Naive B cell (primary cell): ENCODE measurements at regions not wholly inside any gene's neighbourhood (a gene's known extent, or its start where the extent isn't known, plus 50 kb on each side); places are given as distances from the start of the nearest gene placed in this dataset.

ENCODE experiments used
- ATAC-seq, 2 donors: fragments of 150-1000 bp; cut with Tn5 transposase; 2 replicates each; pipeline ENCODE4 v1.10.0; 2021; ENCODE audit warnings: low read depth in 2 of 2, mild to moderate bottlenecking in 2 of 2, moderate library complexity in 2 of 2
- DNase-seq: peaks from one replicate; pipeline ENCODE4 v3.0.0; 2022
- H3K27ac Mint-ChIP-seq, 6 donors: one replicate each; pipeline ENCODE4 v1.8.0; 2020 to 2022; ENCODE audit warnings: mild to moderate bottlenecking in 6 of 6, mixed read lengths in 6 of 6, moderate library complexity in 5 of 6, inconsistent platforms in 2 of 6
- H3K27me3 Mint-ChIP-seq, 3 donors: one replicate each; pipeline ENCODE4 v1.8.0; 2021 to 2022; ENCODE audit warnings: mixed read lengths in 3 of 3, mild to moderate bottlenecking in 1 of 3
- H3K36me3 Mint-ChIP-seq, 2 donors: one replicate each; pipeline ENCODE4 v1.8.0; 2020 to 2022; ENCODE audit warnings: mixed read lengths in 2 of 2, inconsistent platforms in 1 of 2, mild to moderate bottlenecking in 1 of 2
- H3K4me1 Mint-ChIP-seq, 3 donors: one replicate each; pipeline ENCODE4 v1.8.0; 2020 to 2022; ENCODE audit warnings: mixed read lengths in 3 of 3, inconsistent platforms in 1 of 3, mild to moderate bottlenecking in 1 of 3, moderate library complexity in 1 of 3
- H3K4me3 Mint-ChIP-seq, 8 donors: one replicate each; pipeline ENCODE4 v1.8.0; 2020 to 2022; ENCODE audit warnings: mild to moderate bottlenecking in 8 of 8, mixed read lengths in 8 of 8, moderate library complexity in 8 of 8, inconsistent platforms in 2 of 8
- H3K9me3 Mint-ChIP-seq, 7 donors: one replicate each; pipeline ENCODE4 v1.8.0; 2020 to 2022; ENCODE audit warnings: mixed read lengths in 7 of 7, mild to moderate bottlenecking in 5 of 7, inconsistent platforms in 2 of 7, moderate library complexity in 1 of 7

GRCh38 chr9:108225149-108225800 is 630.5 kb downstream of the ACTL7B start:
- Mint-ChIP-seq H3K4me1 (no peaks in the 10 kb centered on the region), H3K4me3 (no peak overlapping the region), H3K36me3 (peaks cover 11 to 15% of the 10 kb centered on the region in 2 donors), H3K27ac (no peak overlapping the region), H3K27me3 (peaks cover 0 to 33% (median 14%) of the 10 kb centered on the region in 3 donors), H3K9me3 (peaks cover 5 to 20% (median 17%) of the 10 kb centered on the region in 7 donors)
- ATAC-seq (no peak), DNase-seq (no peak)

- no peak overlapping the region for H3K4me3 Mint-ChIP-seq
- peaks cover 0 to 33% (median 11%) of the 10 kb centered on the region in 3 donors for H3K27me3 Mint-ChIP-seq
- H3K9me3 Mint-ChIP-seq, result peaks cover 4 to 17% (median 14%) of the 10 kb centered on the region in 7 donors
- ATAC-seq (no peak), DNase-seq (no peak)
- peaks cover 11 to 12% of the 10 kb centered on the region in 2 donors for H3K36me3 Mint-ChIP-seq
- no peaks in the 10 kb centered on the region for H3K4me1 Mint-ChIP-seq
- no peak overlapping the region for H3K27ac Mint-ChIP-seq
Measured at GRCh38 chr9:108224716-108225115, 631.1 kb downstream of the ACTL7B start.

- Mint-ChIP-seq H3K4me3 (no peak overlapping the region), H3K4me1 (peaks cover 0 to 5% (median 5%) of the 10 kb centered on the region in 3 donors), H3K27ac (no peak overlapping the region), H3K27me3 (peaks cover 3 to 24% (median 10%) of the 10 kb centered on the region in 3 donors), H3K36me3 (peaks cover 0 to 4% of the 10 kb centered on the region in 2 donors), H3K9me3 (peaks cover 0 to 12% (median 4%) of the 10 kb centered on the region in 7 donors)
- DNase-seq, result no peak
- no peak for ATAC-seq
Measured at GRCh38 chr9:108219664-108220063, 636.1 kb downstream of the ACTL7B start.

- no peak overlapping the region for H3K4me3 Mint-ChIP-seq
- peaks cover 0 to 8% (median 5%) of the 10 kb centered on the region in 7 donors for H3K9me3 Mint-ChIP-seq
- peaks cover 6 to 17% (median 11%) of the 10 kb centered on the region in 3 donors for H3K4me1 Mint-ChIP-seq
Measured at GRCh38 chr9:108217431-108218349, 638.1 kb downstream of the ACTL7B start.

GRCh38 chr9:108213511-108213910 is 642.3 kb downstream of the ACTL7B start:
- peak overlapping the region in 2 of 8 donors; percentile 2 for H3K4me3 Mint-ChIP-seq
- H3K27me3 Mint-ChIP-seq, result peaks cover 3 to 11% (median 8%) of the 10 kb centered on the region in 3 donors
- peak; percentile 8 for DNase-seq
- H3K27ac Mint-ChIP-seq, result peak overlapping the region in 4 of 6 donors; percentile 0 to 11 (median 1)
- ATAC-seq, result peak; percentile 52 to 71
- peaks cover 6 to 18% (median 11%) of the 10 kb centered on the region in 3 donors for H3K4me1 Mint-ChIP-seq
- no peaks in the 10 kb centered on the region for H3K36me3 Mint-ChIP-seq
- peaks cover 0 to 8% (median 0%) of the 10 kb centered on the region in 7 donors for H3K9me3 Mint-ChIP-seq

More at GRCh38 chr9:108217431-108218349, 638.1 kb downstream of the ACTL7B start:
- DNase-seq, result no peak
- H3K27me3 Mint-ChIP-seq, result peaks cover 3 to 11% (median 11%) of the 10 kb centered on the region in 3 donors
- no peak for ATAC-seq
- H3K36me3 Mint-ChIP-seq, result peaks cover 0 to 2% of the 10 kb centered on the region in 2 donors
- peak overlapping the region in 1 of 6 donors; percentile 39 for H3K27ac Mint-ChIP-seq

- Mint-ChIP-seq H3K4me1 (peaks cover 6 to 18% (median 11%) of the 10 kb centered on the region in 3 donors), H3K4me3 (no peak overlapping the region), H3K27me3 (peaks cover 3 to 8% (median 6%) of the 10 kb centered on the region in 3 donors), H3K9me3 (peaks cover 0 to 8% (median 0%) of the 10 kb centered on the region in 7 donors), H3K36me3 (no peaks in the 10 kb centered on the region), H3K27ac (no peak overlapping the region)
- no peak for DNase-seq
- ATAC-seq, result no peak
Measured at GRCh38 chr9:108212184-108212583, 643.6 kb downstream of the ACTL7B start.

- peaks cover 3 to 8% (median 6%) of the 10 kb centered on the region in 3 donors for H3K27me3 Mint-ChIP-seq
- no peak overlapping the region for H3K4me3 Mint-ChIP-seq
- H3K27ac Mint-ChIP-seq, result no peak overlapping the region
- no peaks in the 10 kb centered on the region for H3K36me3 Mint-ChIP-seq
- DNase-seq (no peak), ATAC-seq (no peak)
- H3K4me1 Mint-ChIP-seq, result peaks cover 6 to 18% (median 11%) of the 10 kb centered on the region in 3 donors
- H3K9me3 Mint-ChIP-seq, result peaks cover 0 to 8% (median 4%) of the 10 kb centered on the region in 7 donors
Measured at GRCh38 chr9:108211411-108211955, 644.3 kb downstream of the ACTL7B start.

GRCh38 chr9:108209132-108209685 is 646.6 kb downstream of the ACTL7B start:
- Mint-ChIP-seq H3K9me3 (peaks cover 0 to 4% (median 3%) of the 10 kb centered on the region in 7 donors), H3K27me3 (no peaks in the 10 kb centered on the region), H3K4me3 (no peak overlapping the region), H3K36me3 (no peaks in the 10 kb centered on the region), H3K27ac (no peak overlapping the region), H3K4me1 (peaks cover 4 to 13% (median 6%) of the 10 kb centered on the region in 3 donors)
- DNase-seq, result no peak
- no peak for ATAC-seq

GRCh38 chr9:108207561-108208165 is 648.1 kb downstream of the ACTL7B start:
- DNase-seq (no peak), ATAC-seq (no peak)
- Mint-ChIP-seq H3K9me3 (peaks cover 0 to 17% (median 8%) of the 10 kb centered on the region in 7 donors), H3K27ac (no peak overlapping the region), H3K36me3 (peaks cover 0 to 4% of the 10 kb centered on the region in 2 donors), H3K4me1 (peaks cover 0 to 1% (median 0%) of the 10 kb centered on the region in 3 donors), H3K4me3 (no peak overlapping the region), H3K27me3 (no peaks in the 10 kb centered on the region)

- no peak for DNase-seq
- H3K27me3 Mint-ChIP-seq, result peaks cover 0 to 14% (median under 1%) of the 10 kb centered on the region in 3 donors
- peaks cover under 1 to 36% (median 25%) of the 10 kb centered on the region in 7 donors for H3K9me3 Mint-ChIP-seq
- H3K4me3 Mint-ChIP-seq, result no peak overlapping the region
- H3K27ac Mint-ChIP-seq, result no peak overlapping the region
- no peak for ATAC-seq
- H3K4me1 Mint-ChIP-seq, result no peaks in the 10 kb centered on the region
- peaks cover 8 to 15% of the 10 kb centered on the region in 2 donors for H3K36me3 Mint-ChIP-seq
Measured at GRCh38 chr9:108205276-108205675, 650.5 kb downstream of the ACTL7B start.

GRCh38 chr9:108197899-108198298 is 657.9 kb downstream of the ACTL7B start:
- no peak overlapping the region for H3K27ac Mint-ChIP-seq
- H3K36me3 Mint-ChIP-seq, result peaks cover 5 to 24% of the 10 kb centered on the region in 2 donors
- H3K9me3 Mint-ChIP-seq, result peaks cover 7 to 41% (median 27%) of the 10 kb centered on the region in 7 donors
- ATAC-seq, result no peak
- no peak overlapping the region for H3K4me3 Mint-ChIP-seq
- H3K27me3 Mint-ChIP-seq, result peaks cover 19 to 42% (median 26%) of the 10 kb centered on the region in 3 donors
- no peaks in the 10 kb centered on the region for H3K4me1 Mint-ChIP-seq
- DNase-seq, result no peak

- peaks cover 5 to 24% of the 10 kb centered on the region in 2 donors for H3K36me3 Mint-ChIP-seq
- peaks cover 0 to 3% (median 0%) of the 10 kb centered on the region in 3 donors for H3K4me1 Mint-ChIP-seq
- H3K4me3 Mint-ChIP-seq, result no peak overlapping the region
- no peak overlapping the region for H3K27ac Mint-ChIP-seq
- DNase-seq, result no peak
- ATAC-seq, result no peak
- H3K27me3 Mint-ChIP-seq, result peaks cover 23 to 39% (median 34%) of the 10 kb centered on the region in 3 donors
- H3K9me3 Mint-ChIP-seq, result peaks cover 7 to 39% (median 20%) of the 10 kb centered on the region in 7 donors
Measured at GRCh38 chr9:108197008-108197365, 658.8 kb downstream of the ACTL7B start.
